Cardiac fibroblast (primary cell): ENCODE measurements at regions not wholly inside any gene's neighbourhood (a gene's known extent, or its start where the extent isn't known, plus 50 kb on each side); places are given as distances from the start of the nearest gene placed in this dataset.
A peak's percentile ranks its signal among the peaks of the same experiment; 100 is the strongest.

ENCODE experiments used
- DNase-seq, 2 donors: peaks; one replicate each; pipeline versions ENCODE4 v3.0.0 to v3.0.0-alpha.2; 2010; ENCODE audit warnings: low read depth in 2 of 2
- H3K4me3 ChIP-seq, 2 donors: replicated peaks in 1 of 2; 1 replicate in 1 of 2; 2 replicates in 1 of 2; pipeline ENCODE4 v1.5.1; 2011; ENCODE audit warnings: low read depth in 2 of 2, low read length in 2 of 2, mild to moderate bottlenecking in 2 of 2, moderate library complexity in 1 of 2
- CTCF ChIP-seq: IDR thresholded peaks from one replicate; pipeline ENCODE4 v1.5.1; 2011; ENCODE audit warnings: low read depth, mild to moderate bottlenecking, low read length, inconsistent platforms

GRCh38 chr16:79375351-79375750 lies 225.2 kb downstream of the MAF start:
- no peak for TF ChIP-seq CTCF
- no peak overlapping the region for H3K4me3 ChIP-seq
- no peak for DNase-seq

- no peak overlapping the region for H3K4me3 ChIP-seq
- peak; percentile 2 to 7 for DNase-seq
- TF ChIP-seq CTCF, result no peak
Observed at GRCh38 chr16:79372503-79373184, 227.9 kb downstream of the MAF start.

- H3K4me3 ChIP-seq, result no peak overlapping the region
- no peak for DNase-seq
- TF ChIP-seq CTCF, result no peak
Observed at GRCh38 chr16:79370736-79371135, 229.8 kb downstream of the MAF start.

GRCh38 chr16:79369796-79370195 lies 230.7 kb downstream of the MAF start:
- no peak overlapping the region for H3K4me3 ChIP-seq
- DNase-seq, result no peak
- TF ChIP-seq CTCF, result no peak

- no peak for DNase-seq
- TF ChIP-seq CTCF, result no peak
- no peak overlapping the region for H3K4me3 ChIP-seq
Observed at GRCh38 chr16:79367822-79368221, 232.7 kb downstream of the MAF start.

GRCh38 chr16:79366635-79367034 lies 233.9 kb downstream of the MAF start:
- no peak overlapping the region for H3K4me3 ChIP-seq
- TF ChIP-seq CTCF, result no peak
- DNase-seq, result no peak

- DNase-seq, result no peak
- no peak for TF ChIP-seq CTCF
- H3K4me3 ChIP-seq, result no peak overlapping the region
Observed at GRCh38 chr16:79365702-79366101, 234.8 kb downstream of the MAF start.
